ENCODE measurements at regions not wholly inside any gene's neighbourhood (a gene's known extent, or its start where the extent isn't known, plus 50 kb on each side); places are given as distances from the start of the nearest gene placed in this dataset.

GRCh38 chr4:158020734-158021346 lies 152.0 kb downstream of the GASK1B start:
- no peak for TF ChIP-seq HNF4G (IDR thresholded peaks at IDR 0.05)
- no peak for TF ChIP-seq NR2F2 (IDR thresholded peaks at IDR 0.05)
- no peak for TF ChIP-seq RXRA (IDR thresholded peaks at IDR 0.05)
- no peak for TF ChIP-seq YY1 (IDR thresholded peaks at IDR 0.05)
- TF ChIP-seq JUND (IDR thresholded peaks at IDR 0.05) = no peak
- TF ChIP-seq GABPA (IDR thresholded peaks at IDR 0.05 in 1 of 2, conservative IDR thresholded peaks at IDR 0.05 in 1 of 2) = no peak
- TF ChIP-seq FOXA2 (IDR thresholded peaks at IDR 0.05) = no peak
- TF ChIP-seq FOXA1 (IDR thresholded peaks at IDR 0.05) = no peak
- TF ChIP-seq HNF4A (conservative IDR thresholded peaks at IDR 0.05) = no peak
- TF ChIP-seq TAF1 (conservative IDR thresholded peaks at IDR 0.05) = no peak
- TF ChIP-seq RAD21 (IDR thresholded peaks at IDR 0.05) = no peak
- no peak for TF ChIP-seq EGR1 (IDR thresholded peaks at IDR 0.05; ENCODE audit: low read depth in 2 of 2)
- no peak for TF ChIP-seq MAX (IDR thresholded peaks at IDR 0.05)
- no peak for TF ChIP-seq SP1 (IDR thresholded peaks at IDR 0.05)
- no peak for TF ChIP-seq REST (IDR thresholded peaks at IDR 0.05)
- no peaks in the 10 kb centered on the region for H3K4me1 ChIP-seq (ENCODE audit: control insufficient read depth in 4 of 4, insufficient read depth in 4 of 4, low read length in 3 of 4)
- no peak for DNase-seq (ENCODE audit: low spot score)
- H3K27me3 ChIP-seq (ENCODE audit: control insufficient read depth in 4 of 4, insufficient read depth in 4 of 4, low read length in 3 of 4) = no peaks in the 10 kb centered on the region
- H3K9ac ChIP-seq (ENCODE audit: low read depth in 1 of 2, low read length in 2 of 2) = no peak overlapping the region
- no peaks in the 10 kb centered on the region for H3K9me3 ChIP-seq (ENCODE audit: control insufficient read depth in 4 of 4, low read length in 3 of 4)
- WGBS = 75% methylated on average over 5 of the region's 5 CpGs
- no peak overlapping the region for H3K27ac ChIP-seq (ENCODE audit: low read depth in 1 of 2, low read length in 2 of 2)
- no peaks in the 10 kb centered on the region for H3K36me3 ChIP-seq (ENCODE audit: control insufficient read depth in 4 of 4, insufficient read depth in 3 of 4, low read depth in 1 of 4, low read length in 3 of 4)
- H3K4me3 ChIP-seq (ENCODE audit: low read depth in 1 of 3, low read length in 3 of 3) = no peak overlapping the region

- no peak for DNase-seq (ENCODE audit: low spot score)
- H3K27ac ChIP-seq (ENCODE audit: low read depth in 1 of 2, low read length in 2 of 2) = no peak overlapping the region
Measured at GRCh38 chr4:158020176-158020575, 152.6 kb downstream of the GASK1B start.

More at GRCh38 chr4:158020176-158020575, 152.6 kb downstream of the GASK1B start:
- Histone ChIP-seq H3K9me3 (ENCODE audit: control insufficient read depth in 4 of 4, low read length in 3 of 4) (no peaks in the 10 kb centered on the region), H3K9ac (ENCODE audit: low read depth in 1 of 2, low read length in 2 of 2) (no peak overlapping the region), H3K4me1 (ENCODE audit: control insufficient read depth in 4 of 4, insufficient read depth in 4 of 4, low read length in 3 of 4) (no peaks in the 10 kb centered on the region), H3K4me3 (ENCODE audit: low read depth in 1 of 3, low read length in 3 of 3) (no peak overlapping the region), H3K36me3 (ENCODE audit: control insufficient read depth in 4 of 4, insufficient read depth in 3 of 4, low read depth in 1 of 4, low read length in 3 of 4) (no peaks in the 10 kb centered on the region), H3K27me3 (ENCODE audit: control insufficient read depth in 4 of 4, insufficient read depth in 4 of 4, low read length in 3 of 4) (no peaks in the 10 kb centered on the region)
- no peak for TF ChIP-seq MAX (IDR thresholded peaks at IDR 0.05)
- TF ChIP-seq HNF4A (conservative IDR thresholded peaks at IDR 0.05) = no peak
- no peak for TF ChIP-seq FOXA2 (IDR thresholded peaks at IDR 0.05)
- TF ChIP-seq ATF3 (IDR thresholded peaks at IDR 0.05) = no peak
- no peak for TF ChIP-seq EGR1 (IDR thresholded peaks at IDR 0.05; ENCODE audit: low read depth in 2 of 2)
- TF ChIP-seq JUND (IDR thresholded peaks at IDR 0.05) = peak in 1 of 2 donors; percentile 66
- no peak for TF ChIP-seq HNF4G (IDR thresholded peaks at IDR 0.05)
- no peak for TF ChIP-seq YY1 (IDR thresholded peaks at IDR 0.05)
